ENCODE measurements at regions not wholly inside any gene's neighbourhood (a gene's known extent, or its start where the extent isn't known, plus 50 kb on each side); places are given as distances from the start of the nearest gene placed in this dataset.
"Not testable (repeated sequence)": the region's sequence is repeated elsewhere in the genome, so short reads cannot be mapped to it uniquely, and the experiment has no call there.

DNA sequence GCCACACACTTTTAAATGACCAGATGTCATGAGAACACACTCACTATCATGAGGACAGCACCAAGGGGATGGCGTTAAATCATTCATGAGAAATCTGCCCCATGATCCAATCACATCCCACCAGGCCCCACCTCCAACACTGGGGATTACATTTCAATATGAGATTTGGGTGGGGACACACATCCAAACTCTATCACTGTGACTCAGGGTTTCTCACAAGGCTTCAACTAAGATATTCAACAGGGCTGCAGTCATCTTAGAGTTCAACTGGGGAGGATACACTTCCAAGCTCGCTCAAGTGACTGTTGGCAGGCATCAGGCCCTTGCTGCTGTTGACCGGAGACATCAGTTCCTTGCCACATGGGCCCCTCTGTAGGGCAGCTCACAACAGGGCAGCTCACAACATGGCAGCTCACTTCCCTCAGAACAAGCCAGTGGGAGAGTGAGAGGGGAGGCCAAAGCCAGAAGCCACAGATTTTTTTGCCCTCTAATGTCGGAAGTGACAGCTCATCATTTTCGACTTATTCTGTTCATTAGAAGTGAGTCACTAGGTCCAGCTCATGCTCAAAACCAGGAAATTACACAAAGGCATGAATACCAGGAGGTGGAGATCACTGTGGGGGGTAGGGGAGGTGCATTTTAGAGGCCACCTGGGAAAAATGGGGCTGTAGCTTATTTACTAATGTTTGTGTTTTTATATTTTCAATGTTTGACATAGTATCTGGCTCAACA lies 50.8 kb upstream of the PTHLH start:
- DNase-seq (ENCODE audit: low spot score), result no peak

DNA sequence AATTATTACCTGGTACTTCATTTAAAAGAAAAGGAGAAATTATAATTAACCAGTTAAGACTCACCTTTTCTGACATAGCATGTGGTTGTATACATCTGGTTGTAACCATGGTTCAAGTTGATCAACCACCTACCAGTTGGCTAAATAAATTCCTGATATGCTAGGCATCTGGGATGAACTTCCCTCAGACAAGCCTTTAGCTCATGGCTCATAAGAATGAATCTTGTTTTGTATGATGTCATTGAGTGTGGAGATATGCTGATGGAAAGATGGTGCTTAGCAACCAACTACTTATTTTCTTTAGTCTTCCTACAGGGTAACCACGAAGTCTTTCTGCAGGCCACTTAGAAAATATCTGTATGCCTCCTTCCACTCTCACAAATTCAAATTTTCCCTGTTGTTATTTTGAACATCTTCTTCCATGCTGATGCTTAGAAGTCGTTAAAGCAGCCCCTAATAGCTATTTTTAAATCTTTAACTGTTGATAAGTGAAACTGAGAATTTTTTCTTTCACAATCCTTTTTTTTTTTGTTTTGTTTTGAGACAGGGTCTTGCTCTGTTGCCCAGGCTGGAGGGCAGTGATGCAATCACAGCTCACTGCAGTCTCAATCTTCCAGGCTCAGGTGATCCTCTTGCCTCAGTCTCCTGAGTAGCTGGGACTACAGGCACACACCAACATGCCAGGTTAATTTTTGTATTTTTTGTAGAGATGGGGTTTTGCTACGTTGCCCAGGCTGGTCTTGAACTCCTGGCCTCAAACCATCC lies 51.9 kb upstream of the PTHLH start:
- no peak for DNase-seq (ENCODE audit: low spot score)

- no peak for DNase-seq (ENCODE audit: low spot score)
Measured at GRCh38 chr12:28025821-28026505, 53.4 kb upstream of the PTHLH start.

- no peak for DNase-seq (ENCODE audit: low spot score)
Measured at GRCh38 chr12:28026701-28027100, 54.2 kb upstream of the PTHLH start.

- no peak for DNase-seq (ENCODE audit: low spot score)
Measured at GRCh38 chr12:28027328-28027727, 54.8 kb upstream of the PTHLH start.

DNA sequence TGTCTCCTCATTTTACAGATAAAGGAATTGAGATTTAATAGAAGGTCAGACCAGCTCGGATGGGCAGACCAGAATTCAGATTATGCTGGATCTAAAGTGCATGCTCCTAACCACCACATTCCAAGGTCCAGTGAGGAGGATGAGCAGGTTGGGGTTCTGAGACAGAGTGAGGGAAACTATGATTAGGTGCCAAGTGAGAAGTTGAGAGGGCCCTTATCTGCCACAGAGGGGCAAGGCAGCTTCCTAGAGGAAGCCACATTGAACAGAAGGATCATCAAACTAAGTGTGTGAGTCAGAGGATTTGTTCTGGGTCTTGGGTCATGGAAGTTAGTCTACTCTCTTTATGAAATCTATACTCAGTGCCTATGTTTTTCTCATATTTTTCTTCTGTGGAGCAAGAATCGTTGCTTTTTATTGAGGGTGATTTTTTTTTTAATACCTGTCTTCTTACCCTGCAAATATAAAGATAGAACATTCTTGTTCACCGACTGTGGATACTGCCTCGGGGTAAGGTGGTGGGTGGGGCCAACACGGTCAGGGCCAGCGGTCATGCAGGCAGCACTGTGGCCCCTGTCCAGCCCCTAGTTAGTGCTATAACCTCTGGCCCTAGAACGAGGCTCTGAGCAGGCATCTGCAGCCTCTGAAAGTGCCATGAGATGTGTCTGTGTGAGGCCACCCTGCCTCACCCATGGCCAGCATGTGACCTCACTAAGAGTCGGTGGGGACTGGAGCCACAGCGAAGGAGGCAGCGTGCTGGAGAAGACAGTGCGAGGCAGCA lies 55.6 kb upstream of the PTHLH start:
- DNase-seq (ENCODE audit: low spot score), result no peak

DNA sequence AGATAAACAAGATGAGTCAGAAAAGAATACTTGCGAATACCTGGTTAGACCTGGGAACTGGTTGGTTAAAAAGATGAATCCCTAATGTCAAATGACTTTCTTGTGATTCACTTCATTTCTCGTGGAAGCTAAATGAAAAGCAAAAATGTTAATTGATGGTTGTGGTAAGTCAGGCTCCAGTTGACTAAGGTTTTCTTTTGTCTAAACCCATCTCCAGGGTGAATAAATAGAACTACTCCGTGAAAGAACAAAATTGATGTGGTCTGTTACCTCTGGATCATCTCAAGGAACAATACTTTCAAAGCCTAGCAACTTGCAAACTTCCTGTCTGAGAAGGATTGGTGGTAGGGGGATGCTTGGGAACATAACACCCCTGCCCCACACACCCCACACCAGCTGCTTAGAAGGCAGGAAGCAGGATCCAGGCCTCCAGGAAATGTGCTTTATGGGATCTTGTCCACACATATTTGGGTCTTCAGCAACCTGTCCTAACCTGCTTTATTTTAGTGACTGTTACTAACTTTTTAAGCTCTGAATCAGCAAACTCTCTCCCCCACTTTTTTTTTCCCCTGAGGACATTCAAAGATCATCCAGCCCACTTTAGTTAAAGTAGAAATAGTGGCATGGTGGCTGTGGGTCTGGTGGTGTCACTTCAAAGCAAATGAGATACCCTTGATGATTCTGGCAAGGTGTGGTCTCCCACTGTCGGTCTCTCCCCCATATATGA lies 60.4 kb upstream of the PTHLH start:
- no peak for DNase-seq (ENCODE audit: low spot score)

DNA sequence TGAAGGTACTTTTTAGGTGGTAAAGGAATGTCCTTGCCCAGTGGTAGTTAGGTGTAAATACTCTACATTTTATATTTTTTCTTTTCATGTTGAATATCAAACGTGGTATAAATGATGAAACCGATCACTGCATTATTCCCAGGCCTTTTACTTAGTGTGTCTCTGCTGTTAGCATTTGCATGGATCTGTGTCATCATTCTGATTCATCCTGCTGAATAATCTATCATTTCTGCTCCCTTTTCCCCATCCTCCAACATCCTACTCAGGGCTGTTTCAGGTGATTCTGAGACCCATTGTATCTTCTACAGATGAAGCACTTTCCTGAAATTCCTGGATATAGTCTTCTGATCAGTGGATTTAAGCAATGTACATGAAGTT lies 61.0 kb upstream of the PTHLH start:
- no peak for DNase-seq (ENCODE audit: low spot score)

DNA sequence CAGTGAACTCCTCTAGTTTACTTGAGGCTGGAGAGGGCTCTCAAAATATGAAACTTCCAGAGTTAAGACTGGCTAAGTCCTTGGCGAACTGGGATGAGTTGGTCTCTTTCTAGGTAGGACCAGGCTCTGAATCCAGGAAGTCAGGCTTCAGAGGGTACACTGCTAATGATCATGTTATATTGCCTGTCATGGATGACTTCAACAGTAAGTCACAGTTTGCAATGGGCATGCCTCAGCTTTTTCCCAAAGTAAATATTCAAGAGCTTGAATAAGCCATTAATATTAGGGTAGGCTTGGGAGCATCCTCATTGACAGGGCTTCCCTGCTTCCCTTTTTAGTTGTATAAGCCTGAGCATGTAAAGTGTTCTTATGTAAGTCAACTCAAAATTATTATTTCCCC lies 61.7 kb upstream of the PTHLH start:
- DNase-seq (ENCODE audit: low spot score), result no peak

DNA sequence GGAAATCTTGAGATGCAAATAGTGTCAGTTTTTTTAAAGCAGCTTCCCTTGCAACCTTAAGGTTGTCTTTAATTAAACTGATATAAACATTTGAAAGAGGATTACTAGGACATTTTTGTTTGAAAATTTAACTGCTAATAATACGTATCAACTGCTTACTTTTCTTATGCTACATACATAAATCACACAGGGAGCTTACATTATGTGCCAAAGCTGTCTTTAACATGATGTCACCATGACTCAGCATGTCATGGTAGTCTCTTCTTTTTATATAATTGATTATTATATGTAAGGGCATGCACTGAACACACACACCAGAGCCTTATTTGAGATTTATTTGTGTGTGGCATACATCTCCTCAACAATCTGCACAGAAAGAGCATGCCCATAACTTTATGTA lies 63.0 kb upstream of the PTHLH start:
- no peak for DNase-seq (ENCODE audit: low spot score)

- no peak for DNase-seq (ENCODE audit: low spot score)
Measured at GRCh38 chr12:28036940-28037339, 64.4 kb upstream of the PTHLH start.

DNA sequence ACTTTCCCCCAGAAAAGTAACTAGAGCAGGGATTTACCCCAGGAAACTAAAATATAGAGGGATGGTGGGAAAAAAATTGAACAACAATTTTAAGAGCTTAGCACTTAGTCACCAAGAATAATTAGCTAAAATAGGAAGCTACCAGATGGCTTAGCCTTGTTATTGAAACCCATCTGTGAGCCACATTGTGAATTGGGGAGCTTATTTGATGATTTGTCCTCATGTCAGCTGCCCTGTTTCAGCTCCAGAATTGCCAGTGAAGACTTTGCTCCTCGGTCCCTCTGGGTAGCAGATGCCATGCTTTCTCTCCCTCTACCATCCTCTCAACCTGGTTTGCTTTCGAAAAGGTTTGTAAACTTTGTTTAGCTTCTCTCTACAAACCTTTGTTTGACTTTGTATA lies 67.7 kb upstream of the PTHLH start:
- no peak for DNase-seq (ENCODE audit: low spot score)

DNA sequence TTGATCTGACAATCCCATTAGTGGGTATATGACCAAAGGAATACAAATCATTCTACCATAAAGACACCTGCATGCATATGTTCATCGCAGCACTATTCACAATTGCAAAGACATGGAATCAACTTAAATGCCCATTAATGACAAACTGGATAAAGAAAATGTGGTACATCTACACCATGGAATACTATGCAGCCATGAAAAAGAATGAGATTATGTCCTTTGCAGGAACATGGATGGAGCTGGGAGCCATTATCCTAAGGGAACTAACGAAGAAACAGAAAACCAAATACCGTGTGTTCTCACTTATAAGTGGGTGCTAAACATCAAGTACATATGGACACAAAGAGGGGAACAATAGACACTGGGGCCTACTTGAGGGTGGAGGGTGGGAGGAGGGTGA lies 74.1 kb upstream of the PTHLH start:
- not testable (repeated sequence) for DNase-seq (ENCODE audit: low spot score)

- DNase-seq (ENCODE audit: low spot score), result no peak
Measured at GRCh38 chr12:28050606-28051005, 78.1 kb upstream of the PTHLH start.

- no peak for DNase-seq (ENCODE audit: low spot score)
Measured at GRCh38 chr12:28051516-28052354, 79.2 kb upstream of the PTHLH start.

- no peak for DNase-seq (ENCODE audit: low spot score)
Measured at GRCh38 chr12:28053564-28053963, 81.0 kb upstream of the PTHLH start.

DNA sequence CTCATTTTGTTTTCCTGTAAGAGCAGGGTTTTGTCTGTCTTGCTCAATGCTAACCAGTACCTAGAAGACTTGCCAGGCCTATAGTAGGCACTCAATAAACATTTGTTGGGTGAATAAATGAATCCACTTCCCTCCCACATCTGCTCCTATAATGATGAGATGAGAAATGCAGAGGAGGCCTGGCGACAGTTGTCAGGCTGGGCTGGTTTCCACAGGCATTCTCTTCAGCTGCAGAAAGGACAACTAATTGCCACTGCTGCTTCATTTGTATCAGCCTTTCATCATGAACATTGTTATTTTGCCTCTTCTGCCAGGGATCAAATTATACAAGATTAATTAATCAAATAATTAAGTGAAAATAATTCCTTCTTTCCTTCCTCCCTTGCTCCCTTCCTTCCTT lies 82.0 kb upstream of the PTHLH start:
- DNase-seq (ENCODE audit: low spot score), result no peak

DNA sequence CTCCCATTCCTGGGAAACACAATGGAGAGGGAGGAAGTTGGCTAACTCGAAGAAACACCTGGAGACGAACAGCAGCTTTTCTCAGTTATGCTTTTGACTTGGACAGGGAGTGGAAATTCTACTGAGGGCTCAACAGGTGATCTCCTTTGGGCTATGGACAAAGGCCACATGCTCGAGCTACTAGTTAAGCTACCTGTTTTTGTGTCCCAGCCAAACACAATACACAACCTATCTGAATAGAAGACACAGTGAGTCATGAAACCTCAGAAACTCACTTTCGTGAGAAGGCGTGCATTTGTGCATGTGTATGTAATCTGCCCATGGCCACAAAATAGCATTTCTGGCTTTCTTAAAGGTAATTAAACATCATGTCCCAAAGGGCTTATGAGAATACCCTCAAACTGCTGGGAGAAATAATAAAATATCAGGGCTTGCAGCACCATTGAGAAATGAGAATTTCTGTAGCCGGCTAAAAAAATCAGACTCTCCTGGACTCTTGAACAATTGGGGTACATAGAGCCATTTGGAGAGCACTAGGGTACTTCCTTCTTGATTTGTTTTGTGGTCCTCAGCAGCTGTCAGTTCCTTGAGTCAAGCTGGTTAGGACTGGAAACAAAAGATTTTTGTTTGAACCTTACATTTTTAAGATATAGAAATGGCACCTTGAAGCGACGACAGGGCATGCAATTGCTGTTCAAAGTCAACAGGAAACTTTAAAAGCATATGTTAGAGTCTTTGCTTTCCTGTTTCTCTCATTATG lies 85.5 kb upstream of the PTHLH start:
- no peak for DNase-seq (ENCODE audit: low spot score)

DNA sequence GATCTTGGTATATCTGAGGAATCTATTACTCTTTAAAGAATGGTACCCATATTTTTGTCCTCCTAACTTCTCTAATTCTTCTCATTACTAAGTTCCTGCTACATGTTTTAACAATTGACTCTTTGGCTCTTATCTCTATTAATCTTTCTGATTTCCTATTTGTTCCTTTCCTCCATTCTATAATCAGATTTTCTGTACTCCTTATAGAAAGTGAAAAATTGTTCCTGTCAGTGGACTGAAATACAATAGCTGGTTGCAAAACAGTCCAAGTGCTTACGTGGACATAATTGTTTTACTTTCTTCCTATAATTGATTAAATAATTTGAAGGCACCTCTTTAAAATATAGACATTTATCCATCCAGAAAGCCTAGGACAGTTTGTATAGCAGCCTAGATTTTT lies 86.7 kb upstream of the PTHLH start:
- DNase-seq (ENCODE audit: low spot score), result no peak

GRCh38 chr12:28059668-28060067 lies 87.1 kb upstream of the PTHLH start:
- DNase-seq (ENCODE audit: low spot score), result no peak

Data from pons (tissue), 1 donor.